OCI-LY3 (cell line): ENCODE measurements at regions not wholly inside any gene's neighbourhood (a gene's known extent, or its start where the extent isn't known, plus 50 kb on each side); places are given as distances from the start of the nearest gene placed in this dataset.

Experiments
- H2AFZ ChIP-seq: fragments of 200-600, 300-600 bp; shearing (Covaris generic); 2 replicates; pipeline ENCODE4 v1.6.0; 2014; ENCODE audit warnings: antibody characterized with exemption, low read depth, low read length
- H3K27ac ChIP-seq: fragments of 200-600, 300-600 bp; sonication (generic); 2 replicates; pipeline ENCODE4 v1.5.1; 2014; ENCODE audit warnings: mild to moderate bottlenecking, low read length, moderate library complexity, mixed read lengths
- H3K27me3 ChIP-seq: fragments of 200-600, 300-600 bp; sonication (generic); 2 replicates; pipeline ENCODE4 v1.6.1; 2014; ENCODE audit warnings: low read depth, low read length, mixed read lengths
- H3K36me3 ChIP-seq: fragments of 200-600, 300-600 bp; sonication (generic); replicated peaks from 2 replicates; pipeline ENCODE3; 2014; ENCODE audit warnings: low read depth, low read length, mixed read lengths
- H3K4me1 ChIP-seq: fragments of 300-600, 200-600 bp; sonication (generic); 2 replicates; pipeline ENCODE4 v1.6.1; 2014; ENCODE audit warnings: low read length, mixed read lengths
- H3K4me2 ChIP-seq: fragments of 200-600, 300-600 bp; sonication (generic); 2 replicates; pipeline ENCODE4 v1.6.1; 2014; ENCODE audit warnings: low read length, mixed read lengths
- H3K4me3 ChIP-seq: fragments of 300-600, 200-600 bp; sonication (generic); 2 replicates; pipeline ENCODE4 v1.5.1; 2014; ENCODE audit warnings: antibody characterized with exemption, mild to moderate bottlenecking, low read length, moderate library complexity
- H3K79me2 ChIP-seq: fragments of 300-600, 200-600 bp; shearing (Covaris generic); 2 replicates; pipeline ENCODE4 v1.6.1; 2014; ENCODE audit warnings: mild to moderate bottlenecking, low read length, mixed read lengths
- H3K9ac ChIP-seq: fragments of 300-600, 200-600 bp; shearing (Covaris generic); 2 replicates; pipeline ENCODE4 v1.6.0; 2014; ENCODE audit warnings: mild to moderate bottlenecking, low read length, moderate library complexity
- H3K9me3 ChIP-seq: fragments of 200-600, 300-600 bp; shearing (Covaris generic); 2 replicates; pipeline ENCODE4 v1.6.1; 2014; ENCODE audit warnings: low read length, mixed read lengths; ENCODE audit not compliant: insufficient read depth
- H4K20me1 ChIP-seq: fragments of 200-600, 300-600 bp; sonication (generic); 2 replicates; pipeline ENCODE4 v1.6.1; 2016; ENCODE audit warnings: low read length, mixed read lengths; ENCODE audit not compliant: insufficient read depth
- CTCF ChIP-seq: fragments of 200-600, 300-600 bp; sonication (generic); IDR thresholded peaks from 2 replicates; pipeline ENCODE4 v1.5.1; 2014; ENCODE audit warnings: antibody characterized with exemption, low read length, low read depth
- EZH2phosphoT487 ChIP-seq: fragments of 200-600 bp; shearing (Covaris generic); IDR thresholded peaks from 2 replicates; pipeline ENCODE4 v1.6.1; 2018; ENCODE audit warnings: antibody characterized with exemption, mixed run types, low read depth

GRCh38 chr18:40883271-40883670, 1071.8 kb upstream of the PIK3C3 start:
- no peak overlapping the region for H3K4me2 ChIP-seq
- H3K4me1 ChIP-seq = no peaks in the 10 kb centered on the region; the same call in 1 of the 2 replicates
- H3K4me3 ChIP-seq = no peak overlapping the region
- no peak overlapping the region for H2AFZ ChIP-seq
- H4K20me1 ChIP-seq = no peaks in the 10 kb centered on the region
- no peak for TF ChIP-seq EZH2phosphoT487
- TF ChIP-seq CTCF = no peak
- H3K79me2 ChIP-seq = no peaks in the 10 kb centered on the region
- no peaks in the 10 kb centered on the region for H3K36me3 ChIP-seq
- H3K27ac ChIP-seq = no peak overlapping the region
- no peaks in the 10 kb centered on the region for H3K27me3 ChIP-seq
- H3K9me3 ChIP-seq = no peaks in the 10 kb centered on the region
- H3K9ac ChIP-seq = no peak overlapping the region

DNA sequence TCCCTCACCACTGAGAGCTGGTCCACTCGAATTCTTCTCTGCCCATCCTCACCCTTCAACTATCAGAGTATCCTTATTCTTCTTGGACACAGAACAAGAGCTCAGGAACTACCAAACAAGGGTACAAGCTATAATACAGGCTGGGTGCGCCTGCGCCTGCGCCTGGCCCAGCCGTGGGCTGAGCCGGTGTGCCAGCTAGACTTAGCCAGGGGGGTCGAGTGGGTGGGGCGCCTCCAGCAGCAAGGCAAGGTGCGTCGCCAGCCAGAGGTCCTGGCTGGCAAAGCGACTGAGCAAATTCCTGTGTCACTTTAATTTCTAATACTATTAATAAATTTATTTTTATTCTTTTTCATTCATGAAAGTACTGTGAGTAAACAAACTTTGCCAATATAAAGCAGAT, 1072.6 kb upstream of the PIK3C3 start:
- H3K79me2 ChIP-seq = no peaks in the 10 kb centered on the region
- H3K9ac ChIP-seq = no peak overlapping the region
- H3K36me3 ChIP-seq = no peaks in the 10 kb centered on the region
- no peaks in the 10 kb centered on the region for H4K20me1 ChIP-seq
- H3K4me2 ChIP-seq = no peak overlapping the region
- no peak overlapping the region for H2AFZ ChIP-seq
- no peaks in the 10 kb centered on the region for H3K9me3 ChIP-seq
- no peak for TF ChIP-seq CTCF
- H3K27ac ChIP-seq = no peak overlapping the region
- H3K4me1 ChIP-seq = no peaks in the 10 kb centered on the region; the same call in 1 of the 2 replicates
- no peak overlapping the region for H3K4me3 ChIP-seq
- no peaks in the 10 kb centered on the region for H3K27me3 ChIP-seq

DNA sequence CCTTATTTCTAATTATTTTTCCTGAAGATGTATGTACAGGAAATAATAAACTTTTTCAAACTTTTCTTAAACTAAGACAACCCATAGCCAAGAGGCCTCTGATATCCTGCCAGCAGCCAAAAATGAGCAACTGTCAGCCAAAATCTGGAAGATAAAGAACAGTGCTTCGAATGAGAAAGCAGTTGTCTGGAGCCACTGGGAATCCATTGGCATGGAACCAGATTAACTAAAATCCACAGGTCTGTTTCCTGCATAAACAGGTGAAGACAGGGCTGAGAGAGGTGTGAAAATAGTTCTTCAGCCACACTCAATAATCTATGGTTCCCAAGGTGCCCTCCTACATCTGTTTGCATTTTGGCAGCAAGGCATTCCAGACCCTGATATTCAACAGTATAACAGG, 1076.7 kb upstream of the PIK3C3 start:
- Histone ChIP-seq H3K4me2 (no peak overlapping the region), H2AFZ (no peak overlapping the region), H3K9me3 (no peaks in the 10 kb centered on the region), H3K36me3 (no peaks in the 10 kb centered on the region), H3K4me3 (no peak overlapping the region), H3K27ac (no peak overlapping the region), H4K20me1 (no peaks in the 10 kb centered on the region), H3K79me2 (no peaks in the 10 kb centered on the region), H3K4me1 (no peaks in the 10 kb centered on the region), H3K9ac (no peak overlapping the region), H3K27me3 (no peaks in the 10 kb centered on the region)
- TF ChIP-seq CTCF = no peak
- TF ChIP-seq EZH2phosphoT487 = no peak

DNA sequence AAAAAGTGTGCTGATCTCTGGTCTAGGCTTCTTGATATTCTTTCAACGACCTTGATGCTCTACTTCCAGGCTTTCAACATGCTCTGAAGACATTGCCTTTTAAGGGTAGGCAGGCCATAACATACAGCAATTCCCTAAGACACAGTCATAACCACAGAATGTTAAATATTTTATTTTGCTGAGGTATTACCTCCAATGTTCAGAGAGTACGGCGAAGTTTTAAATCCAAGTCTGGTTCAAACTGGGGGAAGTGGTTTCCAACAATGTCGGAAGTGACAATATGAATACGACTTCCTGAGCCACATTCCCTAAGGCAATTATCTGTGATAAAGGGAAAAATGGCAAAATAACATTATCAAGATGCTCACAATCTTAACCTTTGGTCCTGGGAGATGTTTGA, 1077.9 kb upstream of the PIK3C3 start:
- no peak overlapping the region for H3K4me3 ChIP-seq
- no peaks in the 10 kb centered on the region for H3K79me2 ChIP-seq
- H3K4me2 ChIP-seq = no peak overlapping the region
- H3K9me3 ChIP-seq = no peaks in the 10 kb centered on the region
- H3K36me3 ChIP-seq = no peaks in the 10 kb centered on the region
- H4K20me1 ChIP-seq = no peaks in the 10 kb centered on the region
- H3K27me3 ChIP-seq = no peaks in the 10 kb centered on the region
- H3K9ac ChIP-seq = no peak overlapping the region
- H3K27ac ChIP-seq = no peak overlapping the region
- no peaks in the 10 kb centered on the region for H3K4me1 ChIP-seq
- no peak for TF ChIP-seq EZH2phosphoT487
- TF ChIP-seq CTCF = no peak
- no peak overlapping the region for H2AFZ ChIP-seq
